Activated T-cell treated with anti-CD3 and anti-CD28 coated beads, Interleukin-2, amount 50 U/mL, for 72 hours (primary cell): ENCODE measurements at regions not wholly inside any gene's neighbourhood (a gene's known extent, or its start where the extent isn't known, plus 50 kb on each side); places are given as distances from the start of the nearest gene placed in this dataset.

Source experiments
- ATAC-seq, 2 donors: fragments of 150-1000 bp; cut with Tn5 transposase; replicated peaks in 1 of 2; 2 replicates each; pipeline ENCODE4 v1.10.0; 2021; ENCODE audit warnings: moderate library complexity in 2 of 2, mild to moderate bottlenecking in 1 of 2
- DNase-seq, 2 donors: peaks; one replicate each; pipeline ENCODE4 v3.0.0; 2021 to 2022; ENCODE audit warnings: mixed read lengths in 1 of 2
- H3K27ac Mint-ChIP-seq: one replicate; pipeline ENCODE4 v1.8.0; 2022; ENCODE audit warnings: mild to moderate bottlenecking, moderate library complexity, mixed read lengths
- H3K27me3 Mint-ChIP-seq: one replicate; pipeline ENCODE4 v1.8.0; 2022; ENCODE audit warnings: low read depth, mixed read lengths
- H3K36me3 Mint-ChIP-seq, 2 donors: one replicate each; pipeline ENCODE4 v1.8.0; 2022; ENCODE audit warnings: mixed read lengths in 2 of 2, mild to moderate bottlenecking in 1 of 2; ENCODE audit not compliant: insufficient read depth in 2 of 2
- H3K4me1 Mint-ChIP-seq: one replicate; pipeline ENCODE4 v1.8.0; 2022; ENCODE audit warnings: low read depth, mixed read lengths
- H3K4me3 Mint-ChIP-seq, 2 donors: one replicate each; pipeline ENCODE4 v1.8.0; 2022; ENCODE audit warnings: mild to moderate bottlenecking in 2 of 2, mixed read lengths in 2 of 2, moderate library complexity in 2 of 2
- H3K9me3 Mint-ChIP-seq, 2 donors: one replicate each; pipeline ENCODE4 v1.8.0; 2022; ENCODE audit warnings: mixed read lengths in 2 of 2

- H3K4me3 Mint-ChIP-seq = no peak overlapping the region
- no peak for ATAC-seq
- H3K36me3 Mint-ChIP-seq = no peaks in the 10 kb centered on the region
- DNase-seq = no peak
- no peak overlapping the region for H3K27ac Mint-ChIP-seq
- H3K9me3 Mint-ChIP-seq = no peaks in the 10 kb centered on the region
- no peaks in the 10 kb centered on the region for H3K4me1 Mint-ChIP-seq
- H3K27me3 Mint-ChIP-seq = no peaks in the 10 kb centered on the region
Measured at GRCh38 chr5:144103611-144104485, 66.6 kb downstream of the YIPF5 start.

GRCh38 chr5:144105371-144105770, 65.1 kb downstream of the YIPF5 start:
- H3K27me3 Mint-ChIP-seq = no peaks in the 10 kb centered on the region
- ATAC-seq = no peak

GRCh38 chr5:144108131-144108530, 62.3 kb downstream of the YIPF5 start:
- ATAC-seq = no peak
- DNase-seq = no peak
- H3K36me3 Mint-ChIP-seq = no peaks in the 10 kb centered on the region
- no peaks in the 10 kb centered on the region for H3K4me1 Mint-ChIP-seq
- H3K9me3 Mint-ChIP-seq = no peaks in the 10 kb centered on the region
- peaks cover 4% of the 10 kb centered on the region for H3K27me3 Mint-ChIP-seq
- no peak overlapping the region for H3K27ac Mint-ChIP-seq
- H3K4me3 Mint-ChIP-seq = no peak overlapping the region

More at GRCh38 chr5:144105371-144105770, 65.1 kb downstream of the YIPF5 start:
- no peaks in the 10 kb centered on the region for H3K36me3 Mint-ChIP-seq
- no peaks in the 10 kb centered on the region for H3K9me3 Mint-ChIP-seq
- no peaks in the 10 kb centered on the region for H3K4me1 Mint-ChIP-seq
- DNase-seq = no peak
- H3K27ac Mint-ChIP-seq = no peak overlapping the region
- no peak overlapping the region for H3K4me3 Mint-ChIP-seq
